Fibroblast of the aortic adventitia (primary cell): ENCODE measurements at regions not wholly inside any gene's neighbourhood (a gene's known extent, or its start where the extent isn't known, plus 50 kb on each side); places are given as distances from the start of the nearest gene placed in this dataset.

Experiments used
- DNase-seq: peaks from one replicate; pipeline ENCODE4 v3.0.0-alpha.2; 2010; ENCODE audit warnings: low read depth
- H3K4me3 ChIP-seq: 2 replicates; pipeline ENCODE4 v1.5.1; 2011; ENCODE audit warnings: low read depth, mild to moderate bottlenecking, control low read depth, low read length, moderate library complexity
- TF ChIP-seq, protein P1 (sequence below): IDR thresholded peaks from 2 replicates; pipeline ENCODE4 v1.5.1; 2011; ENCODE audit warnings: mild to moderate bottlenecking, low read length, control low read depth, inconsistent platforms; ENCODE audit not compliant: insufficient read depth

DNA sequence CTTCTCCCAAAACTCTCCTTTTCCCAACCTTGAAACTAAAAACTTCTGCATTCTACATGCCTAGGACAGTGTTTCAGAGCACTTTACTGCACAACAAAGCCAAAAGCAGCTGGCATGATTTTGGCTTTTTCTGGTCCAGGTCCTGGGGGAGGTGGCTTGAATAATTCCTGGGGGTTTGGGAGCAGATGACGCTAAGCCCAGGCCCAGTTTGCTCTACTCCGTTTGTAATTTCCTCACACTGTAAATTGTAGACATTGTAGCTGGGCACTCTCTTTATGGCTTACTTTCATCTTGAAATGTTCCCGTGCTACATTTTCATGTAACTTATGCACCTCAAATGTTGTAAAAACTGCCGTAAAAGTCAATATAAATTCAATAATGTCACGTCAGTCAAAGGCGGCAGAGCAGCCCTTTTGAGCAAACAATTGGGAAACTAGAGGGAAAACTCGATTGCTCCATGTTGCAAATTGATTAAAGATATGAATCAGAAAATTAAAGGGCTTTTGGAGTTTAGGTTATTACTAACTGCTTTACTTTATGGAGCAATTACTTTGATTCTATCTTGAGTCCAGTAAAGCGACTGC, 373.2 kb upstream of the SLC14A2 start:
- no peak for DNase-seq
- H3K4me3 ChIP-seq, result no peak overlapping the region
- TF ChIP-seq, protein P1, sequence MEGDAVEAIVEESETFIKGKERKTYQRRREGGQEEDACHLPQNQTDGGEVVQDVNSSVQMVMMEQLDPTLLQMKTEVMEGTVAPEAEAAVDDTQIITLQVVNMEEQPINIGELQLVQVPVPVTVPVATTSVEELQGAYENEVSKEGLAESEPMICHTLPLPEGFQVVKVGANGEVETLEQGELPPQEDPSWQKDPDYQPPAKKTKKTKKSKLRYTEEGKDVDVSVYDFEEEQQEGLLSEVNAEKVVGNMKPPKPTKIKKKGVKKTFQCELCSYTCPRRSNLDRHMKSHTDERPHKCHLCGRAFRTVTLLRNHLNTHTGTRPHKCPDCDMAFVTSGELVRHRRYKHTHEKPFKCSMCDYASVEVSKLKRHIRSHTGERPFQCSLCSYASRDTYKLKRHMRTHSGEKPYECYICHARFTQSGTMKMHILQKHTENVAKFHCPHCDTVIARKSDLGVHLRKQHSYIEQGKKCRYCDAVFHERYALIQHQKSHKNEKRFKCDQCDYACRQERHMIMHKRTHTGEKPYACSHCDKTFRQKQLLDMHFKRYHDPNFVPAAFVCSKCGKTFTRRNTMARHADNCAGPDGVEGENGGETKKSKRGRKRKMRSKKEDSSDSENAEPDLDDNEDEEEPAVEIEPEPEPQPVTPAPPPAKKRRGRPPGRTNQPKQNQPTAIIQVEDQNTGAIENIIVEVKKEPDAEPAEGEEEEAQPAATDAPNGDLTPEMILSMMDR, result no peak

DNA sequence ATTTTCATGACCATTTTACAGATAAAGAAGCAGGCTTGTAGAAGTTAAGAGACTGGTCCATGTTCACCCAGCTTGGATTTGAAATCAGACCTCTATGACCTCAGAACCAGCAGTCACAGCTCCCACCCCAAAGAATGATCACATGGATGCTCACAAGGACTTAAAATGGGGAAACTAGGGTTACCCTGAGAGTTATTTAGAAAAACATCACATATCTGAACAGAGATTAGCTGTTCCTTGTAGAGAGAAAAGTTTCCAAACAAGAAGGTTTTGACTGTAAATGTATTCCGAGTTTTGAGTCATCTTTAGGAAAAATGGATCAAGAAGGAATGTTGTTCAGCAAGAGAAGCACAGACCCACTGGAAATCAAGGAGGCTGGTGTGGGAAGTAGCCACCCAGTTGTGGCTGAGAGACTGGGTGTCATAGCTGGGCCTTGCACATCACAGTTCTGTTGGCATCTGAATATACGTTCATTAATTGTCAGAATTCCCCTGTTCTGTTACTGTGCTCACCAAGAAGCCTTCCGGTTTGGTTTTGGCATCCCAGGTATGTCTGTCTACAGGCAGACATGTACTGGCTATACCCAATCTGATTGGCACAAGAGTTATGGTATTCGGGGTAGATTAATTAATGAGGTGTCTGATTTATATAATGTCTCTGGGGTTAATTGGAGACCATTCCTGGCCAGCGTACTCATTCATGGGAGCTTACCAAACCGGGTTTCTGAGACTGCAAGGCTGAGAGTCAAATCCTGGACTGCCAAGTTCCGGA, 371.8 kb upstream of the SLC14A2 start:
- TF ChIP-seq, protein P1, result no peak
- peak; percentile 38 for DNase-seq
- no peak overlapping the region for H3K4me3 ChIP-seq

DNA sequence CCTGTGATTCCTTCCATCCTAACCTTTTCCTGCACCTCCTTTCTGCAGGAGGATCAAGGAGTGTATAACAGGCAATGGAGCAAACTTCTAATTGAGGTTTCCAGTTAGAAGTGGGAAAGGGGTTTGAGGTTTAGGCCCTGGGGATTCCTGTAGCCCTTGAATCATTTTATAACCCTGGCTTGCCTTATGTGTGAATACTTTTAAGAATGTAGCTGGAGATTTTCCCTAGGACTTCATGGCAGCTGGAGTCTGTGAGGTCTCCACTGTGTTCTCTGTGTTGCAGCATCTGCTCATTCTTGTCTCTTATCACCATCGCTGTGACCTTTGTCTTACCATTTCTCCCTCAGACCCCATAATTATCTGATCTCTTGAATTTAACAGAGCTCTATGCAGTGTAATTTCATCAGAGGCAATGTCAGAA, 370.2 kb upstream of the SLC14A2 start:
- DNase-seq, result peak; percentile 43
- TF ChIP-seq, protein P1, result no peak
- H3K4me3 ChIP-seq, result no peak overlapping the region

DNA sequence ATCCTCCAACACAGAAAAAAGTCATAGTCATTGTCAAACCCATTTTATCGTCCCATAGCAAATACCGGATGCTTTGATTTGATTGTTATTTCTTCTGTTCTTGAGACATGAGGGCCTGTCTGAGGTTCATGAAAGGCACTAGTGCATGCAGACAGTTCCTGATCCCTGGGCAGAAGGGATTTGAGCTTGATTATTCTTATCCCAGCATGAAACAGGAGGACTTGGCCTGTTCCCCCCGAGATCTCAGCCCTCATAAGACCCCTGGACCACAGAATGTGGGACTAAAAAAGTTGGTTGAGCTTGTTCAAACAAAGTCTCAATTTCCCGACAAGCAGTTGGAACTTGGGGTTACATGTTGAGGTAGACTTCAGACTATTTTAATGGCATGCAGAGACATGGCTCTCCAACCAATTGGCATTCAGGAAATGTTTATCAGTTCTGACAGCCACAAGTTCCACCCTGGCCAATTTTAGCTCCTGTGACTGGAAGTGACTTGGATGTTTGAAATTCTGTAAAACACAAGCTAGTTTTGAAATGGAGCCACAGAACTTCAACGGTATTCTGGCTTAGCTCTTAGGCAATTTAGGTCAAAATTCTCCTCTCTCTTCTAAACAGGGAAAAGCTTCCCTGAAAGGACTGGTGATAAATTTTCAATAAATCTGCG, 366.9 kb upstream of the SLC14A2 start:
- H3K4me3 ChIP-seq, result no peak overlapping the region
- TF ChIP-seq, protein P1, result no peak
- peak; percentile 97 for DNase-seq

DNA sequence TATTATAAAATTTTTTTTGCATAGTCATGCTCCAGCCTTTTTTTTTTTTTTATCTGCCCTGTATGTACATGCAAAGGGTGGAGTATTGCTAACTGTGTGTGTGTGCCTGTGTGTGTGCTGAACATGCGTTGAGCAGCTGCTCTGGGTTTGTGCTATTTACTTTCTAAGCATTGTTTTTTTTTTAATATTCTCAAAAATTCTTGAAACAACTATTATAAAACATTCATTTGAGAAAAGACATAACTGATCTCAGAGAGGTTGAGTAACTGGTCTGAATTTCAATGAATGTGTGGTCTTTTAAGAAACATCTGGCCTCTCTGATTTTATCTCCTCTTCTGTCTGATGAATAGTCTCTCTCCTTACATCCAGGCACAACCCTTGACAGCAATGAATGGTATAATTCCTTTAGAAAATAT, 366.0 kb upstream of the SLC14A2 start:
- DNase-seq, result peak; percentile 84
- TF ChIP-seq, protein P1, result no peak
- no peak overlapping the region for H3K4me3 ChIP-seq

DNA sequence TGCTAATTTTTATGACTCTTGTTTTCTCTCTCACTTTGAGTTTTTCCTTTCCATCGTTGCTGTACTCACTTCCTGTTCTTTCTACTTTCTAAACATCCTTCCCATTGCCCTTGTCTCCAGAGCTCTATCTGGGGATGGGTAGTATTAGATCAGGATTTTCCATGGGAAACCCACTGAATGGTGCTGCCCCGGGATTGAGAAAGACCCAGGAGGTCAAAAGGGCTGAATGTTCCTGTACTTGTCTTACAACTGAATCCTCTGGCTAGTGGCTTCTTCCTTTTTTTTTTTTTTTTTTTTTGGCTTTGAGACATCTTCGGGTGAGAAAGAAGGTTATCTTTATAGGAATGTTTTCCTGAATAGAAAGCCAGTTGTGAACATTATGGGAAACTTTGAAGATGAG, 364.8 kb upstream of the SLC14A2 start:
- DNase-seq, result peak; percentile 22
- TF ChIP-seq, protein P1, result no peak
- H3K4me3 ChIP-seq, result no peak overlapping the region
